HG03571 (cell line): ENCODE measurements at regions not wholly inside any gene's neighbourhood (a gene's known extent, or its start where the extent isn't known, plus 50 kb on each side); places are given as distances from the start of the nearest gene placed in this dataset.

Source experiments
- ATAC-seq: cut with Tn5 transposase; IDR thresholded peaks from one replicate; pipeline ENCODE4 v1.9.1; 2021; ENCODE audit not compliant: unreplicated experiment

DNA sequence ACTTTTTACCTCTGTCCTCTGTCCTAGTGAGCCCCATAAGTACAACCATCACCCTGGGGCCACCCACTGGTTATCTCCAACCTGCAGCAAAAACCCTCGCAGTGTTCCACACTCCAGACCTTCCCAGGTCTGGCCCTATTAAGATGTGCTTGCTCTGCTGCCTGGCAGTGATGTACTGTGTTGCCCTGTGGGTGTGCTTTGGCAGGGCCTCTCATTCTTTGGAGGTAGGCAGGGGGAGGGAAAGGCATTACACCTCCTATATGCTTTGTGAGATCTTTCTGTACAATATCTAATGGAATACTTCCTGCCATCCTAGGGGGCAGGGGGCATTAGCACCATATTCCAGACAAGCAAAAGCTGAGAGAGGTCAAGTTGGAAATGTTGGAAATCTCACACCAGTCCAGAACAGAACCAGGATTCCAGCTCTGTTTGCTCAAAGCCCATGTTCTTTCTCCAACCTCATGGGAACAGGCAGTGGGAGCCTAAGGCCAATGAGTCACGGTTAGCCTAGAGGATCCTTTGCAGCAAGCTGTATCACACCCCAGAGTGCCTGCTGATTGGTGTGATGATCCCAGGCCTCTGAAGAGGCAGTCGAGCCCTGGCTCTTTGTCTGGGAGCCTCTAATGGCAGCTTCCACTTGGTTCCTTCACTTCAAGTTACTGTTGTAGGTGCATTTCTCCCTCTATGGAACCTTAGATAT is 59.7 kb upstream of the UBL3 start:
- no peak for ATAC-seq

DNA sequence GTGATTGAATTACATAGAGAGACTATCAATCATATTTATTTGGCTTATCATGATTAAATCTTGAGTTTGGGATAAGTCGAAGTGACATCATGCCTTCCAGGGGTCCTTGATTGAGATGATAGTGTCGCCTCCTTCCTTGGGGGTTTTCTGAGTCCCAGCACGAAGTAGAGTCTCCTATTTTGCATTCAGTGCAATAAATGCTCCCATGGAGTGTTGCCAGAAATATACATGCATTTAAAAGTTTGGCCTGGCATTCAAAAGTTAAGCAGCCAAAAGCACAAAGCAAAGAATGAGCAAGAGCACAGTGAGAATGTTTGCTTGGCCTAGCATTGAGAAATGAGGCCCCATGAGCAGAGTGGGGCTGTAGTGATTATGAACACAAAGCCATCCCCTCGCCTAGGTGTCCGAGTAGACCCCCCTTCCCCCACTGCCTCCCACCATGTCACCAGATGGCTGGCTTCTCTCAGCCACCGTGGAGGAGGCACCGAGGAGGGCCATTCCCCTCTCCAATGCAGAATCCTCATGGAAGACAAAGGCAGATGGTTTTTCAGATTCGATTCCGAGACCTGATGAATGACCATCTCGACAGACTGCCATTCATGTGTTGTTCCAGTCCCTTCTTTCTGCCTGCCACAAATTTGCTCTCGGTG is 58.8 kb upstream of the UBL3 start:
- no peak for ATAC-seq

DNA sequence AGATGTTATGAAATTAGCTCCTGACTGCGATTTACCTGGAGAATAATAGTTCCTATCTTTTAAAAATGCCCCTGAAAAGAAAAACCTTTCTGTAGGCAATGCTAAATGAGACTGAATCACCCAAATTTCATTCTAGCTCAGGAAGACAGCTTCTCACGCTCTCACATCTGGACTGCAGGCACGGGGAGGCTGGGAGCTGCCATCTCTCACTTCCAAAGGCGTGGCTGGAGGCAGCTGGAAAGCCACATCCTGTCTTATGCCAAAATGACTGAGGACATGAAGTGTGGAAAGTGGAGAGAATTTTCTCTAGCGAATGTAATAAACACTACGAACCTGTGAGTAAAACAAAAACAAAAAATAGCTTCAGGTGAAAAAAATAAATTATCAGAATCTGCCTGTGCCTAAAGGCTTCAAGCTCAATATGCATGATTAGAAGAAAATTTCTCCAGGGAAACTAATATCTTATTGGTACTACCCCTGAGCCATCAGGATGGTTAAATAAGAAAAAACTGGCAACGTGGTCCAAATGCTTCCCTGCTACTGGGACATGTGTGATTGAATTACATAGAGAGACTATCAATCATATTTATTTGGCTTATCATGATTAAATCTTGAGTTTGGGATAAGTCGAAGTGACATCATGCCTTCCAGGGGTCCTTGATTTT is 58.1 kb upstream of the UBL3 start:
- ATAC-seq: no peak

DNA sequence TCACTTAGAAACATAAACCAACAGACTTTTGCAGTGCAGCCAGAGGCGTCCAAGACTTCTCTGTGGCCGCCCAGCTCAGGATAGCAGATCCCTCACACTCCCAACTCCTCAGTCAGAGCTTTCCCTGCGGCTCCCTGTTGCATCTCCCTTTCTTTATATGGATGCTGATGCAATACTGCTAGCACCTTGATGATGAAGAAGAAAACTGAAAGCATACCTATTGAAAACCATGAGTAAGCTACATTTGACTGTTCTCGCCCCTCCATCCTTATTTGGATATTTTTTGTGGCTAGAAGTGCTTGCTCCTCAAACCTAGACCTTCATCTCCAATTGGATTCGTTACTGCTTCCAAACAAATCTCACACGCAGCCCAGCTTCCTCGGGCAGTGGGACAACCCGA is 57.3 kb upstream of the UBL3 start:
- ATAC-seq: no peak

DNA sequence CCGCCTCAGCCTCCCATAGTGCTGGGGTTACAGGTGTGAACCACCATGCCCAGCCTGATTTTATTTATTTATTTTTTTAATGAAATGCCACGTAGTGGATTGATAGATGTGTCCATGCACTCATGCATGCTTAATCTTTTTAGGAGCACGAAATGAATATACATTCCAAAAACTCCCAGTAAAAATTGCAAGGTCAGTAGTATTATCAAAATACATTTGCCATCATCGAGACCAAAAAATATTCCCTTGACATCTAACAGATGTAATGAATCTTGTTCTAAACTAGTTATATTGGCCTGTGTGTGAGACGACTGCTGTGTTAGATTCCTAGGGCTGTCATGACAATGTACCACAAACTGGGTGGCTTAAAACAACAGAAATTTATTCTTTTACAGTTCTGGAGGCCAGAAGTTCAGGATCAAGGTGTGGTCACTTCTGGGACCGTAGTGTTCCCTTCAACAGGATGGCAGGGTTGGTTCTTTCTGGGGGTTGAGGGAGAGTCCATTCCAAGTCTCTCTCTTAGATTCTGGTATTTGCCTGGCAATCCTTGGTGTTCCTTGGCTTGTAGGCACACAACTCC is 56.1 kb upstream of the UBL3 start:
- ATAC-seq: no peak

DNA sequence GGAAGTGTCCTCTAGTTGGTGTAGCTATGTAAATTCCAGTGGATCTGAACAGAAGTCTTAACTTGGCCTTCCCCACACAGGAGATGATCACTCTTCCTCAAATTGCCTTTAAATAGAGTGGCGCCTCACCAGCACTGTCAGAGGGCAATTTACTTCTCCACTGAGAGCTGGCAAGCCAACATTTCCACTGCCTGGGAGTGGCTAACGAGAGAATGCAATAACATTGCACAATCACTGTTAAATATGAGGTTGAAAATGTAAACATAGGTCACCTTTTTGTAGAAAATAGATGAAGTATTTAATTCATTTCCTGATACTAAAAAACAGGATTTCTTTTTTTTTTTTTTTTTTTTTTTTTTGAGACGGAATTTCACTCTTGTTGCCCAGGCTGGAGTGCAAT is 55.4 kb upstream of the UBL3 start:
- ATAC-seq: no peak

DNA sequence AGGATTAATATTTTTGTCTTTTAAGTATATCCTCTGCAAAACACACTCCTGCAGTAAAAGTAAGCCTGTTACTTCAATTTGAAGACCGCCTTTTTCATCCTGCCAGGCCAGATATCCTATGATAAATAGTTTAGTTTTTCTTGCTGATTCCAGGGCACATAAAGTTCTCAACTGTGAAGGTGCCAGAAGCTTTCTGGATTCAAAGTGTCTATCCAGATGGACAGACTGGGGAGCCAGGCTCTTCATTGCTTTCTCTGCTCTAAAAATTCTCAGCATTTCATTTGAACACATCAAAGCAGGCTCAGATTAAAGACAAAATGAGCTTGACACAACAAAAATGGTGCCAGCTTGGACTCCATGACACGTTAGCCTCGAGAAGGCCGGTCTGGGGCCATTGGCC is 53.6 kb upstream of the UBL3 start:
- no peak for ATAC-seq

DNA sequence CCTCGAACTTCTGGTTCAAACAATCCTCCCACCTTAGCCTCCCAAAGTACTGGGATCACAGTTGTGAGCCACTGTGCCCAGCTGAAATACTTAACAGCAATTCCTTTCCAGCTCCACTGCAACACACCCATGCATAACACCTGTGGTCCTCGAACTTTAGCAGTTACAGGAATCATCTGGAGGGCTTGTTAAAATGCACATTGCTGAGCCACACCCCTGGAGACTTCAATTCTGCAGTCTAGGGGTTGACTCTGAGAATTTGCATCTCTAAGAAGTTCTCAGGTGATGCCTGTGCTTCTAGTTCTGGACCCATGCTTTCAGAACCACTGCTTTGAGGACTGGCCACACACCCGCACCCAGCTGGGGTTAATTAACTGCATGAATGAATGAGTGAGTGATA is 53.1 kb upstream of the UBL3 start:
- no peak for ATAC-seq

DNA sequence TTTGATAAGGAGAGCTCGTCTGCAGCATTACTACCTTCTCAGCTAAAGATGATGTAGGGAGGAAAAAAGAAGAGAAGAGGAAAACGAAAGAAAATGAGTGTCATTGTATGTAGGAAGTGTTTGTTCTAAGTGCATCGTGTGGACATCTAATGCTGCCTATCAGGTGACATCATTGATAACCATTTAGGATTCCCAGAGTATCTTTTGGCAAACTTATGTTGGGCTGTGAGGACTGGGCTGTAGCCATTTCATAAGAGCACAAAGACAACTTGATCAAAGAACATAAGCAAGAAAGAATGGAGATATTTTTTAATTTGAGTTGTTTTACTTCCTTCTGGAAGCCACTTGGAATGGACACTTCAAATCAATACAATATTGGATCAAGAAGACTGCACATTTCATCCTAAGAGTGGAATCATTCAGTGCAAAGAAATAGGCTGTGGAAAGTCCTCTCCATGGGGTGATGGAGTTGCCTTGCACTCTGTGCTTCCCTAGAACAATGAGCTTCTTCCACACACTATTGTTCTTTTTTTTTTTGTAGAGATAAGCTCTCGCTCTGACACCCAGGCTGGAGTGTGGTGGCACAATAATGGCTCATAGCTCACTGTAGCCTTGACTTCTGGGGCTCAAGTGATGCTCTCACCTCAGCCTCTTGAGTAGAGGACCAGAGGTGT is 52.4 kb upstream of the UBL3 start:
- no peak for ATAC-seq

DNA sequence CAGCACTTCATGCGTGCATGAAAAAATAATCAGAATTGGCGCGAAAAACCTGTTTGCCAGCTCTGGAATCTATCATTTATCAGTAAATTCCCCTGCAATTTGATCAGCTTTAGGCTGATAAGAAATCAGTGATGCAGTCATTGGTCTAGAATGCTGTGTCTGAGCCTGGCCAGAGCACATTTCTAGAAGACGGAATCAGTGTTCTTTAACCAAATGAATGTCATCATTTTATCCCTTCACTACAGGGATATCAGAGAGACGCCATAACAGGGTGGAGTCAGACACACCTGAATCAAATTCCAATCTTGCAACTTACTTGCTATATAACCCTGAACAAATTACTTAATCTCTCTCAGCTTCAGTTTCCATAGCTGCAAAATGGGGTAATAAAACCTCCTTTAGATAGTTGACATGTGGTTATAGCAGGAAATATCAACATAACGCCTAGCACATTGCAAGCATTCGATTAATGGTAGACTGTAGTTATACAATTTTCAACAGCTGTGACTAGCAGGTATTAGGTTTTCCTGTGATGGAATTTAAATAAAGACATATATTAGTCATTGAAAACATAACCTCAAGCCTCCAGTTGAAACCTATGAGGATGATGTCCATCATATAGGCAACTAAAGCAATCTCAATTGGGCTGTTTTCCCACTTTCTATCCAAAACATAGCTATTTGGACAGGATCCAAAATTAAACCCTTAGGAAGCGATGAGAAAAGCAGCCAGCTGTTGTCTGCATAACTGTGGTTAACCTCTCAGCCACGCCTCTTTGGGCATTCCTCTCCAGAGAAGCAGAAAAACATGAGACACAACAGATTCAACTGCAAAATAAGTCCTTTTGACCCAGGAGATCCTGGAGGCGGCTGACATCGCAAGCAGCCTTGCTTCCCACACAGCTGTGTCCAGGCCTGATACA is 51.6 kb upstream of the UBL3 start:
- no peak for ATAC-seq
